GM04503 (cell line): ENCODE measurements at regions not wholly inside any gene's neighbourhood (a gene's known extent, or its start where the extent isn't known, plus 50 kb on each side); places are given as distances from the start of the nearest gene placed in this dataset.

Experiments
- DNase-seq: peaks from one replicate; pipeline ENCODE4 v3.0.0-alpha.2; 2012; ENCODE audit warnings: low read depth

DNA sequence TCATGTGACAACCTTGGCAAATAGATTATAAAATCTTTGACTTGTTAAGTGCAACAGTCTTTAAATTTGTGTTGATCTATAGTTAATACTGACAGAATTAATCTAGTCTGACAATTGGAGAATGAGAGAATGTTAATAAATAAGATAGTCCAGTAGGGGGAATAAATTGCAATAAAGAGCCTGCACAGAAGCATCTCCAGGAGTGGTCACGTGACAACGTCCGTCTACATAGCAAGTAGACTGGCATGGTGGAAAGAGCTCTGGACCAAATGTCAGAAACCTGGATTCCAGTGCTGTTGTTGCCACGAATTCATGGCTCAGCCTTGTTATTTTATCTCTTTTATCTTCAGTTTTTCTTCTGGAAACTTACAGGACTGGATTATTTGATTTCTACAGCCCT lies 436.5 kb downstream of the RAB28 start:
- no peak for DNase-seq

DNA sequence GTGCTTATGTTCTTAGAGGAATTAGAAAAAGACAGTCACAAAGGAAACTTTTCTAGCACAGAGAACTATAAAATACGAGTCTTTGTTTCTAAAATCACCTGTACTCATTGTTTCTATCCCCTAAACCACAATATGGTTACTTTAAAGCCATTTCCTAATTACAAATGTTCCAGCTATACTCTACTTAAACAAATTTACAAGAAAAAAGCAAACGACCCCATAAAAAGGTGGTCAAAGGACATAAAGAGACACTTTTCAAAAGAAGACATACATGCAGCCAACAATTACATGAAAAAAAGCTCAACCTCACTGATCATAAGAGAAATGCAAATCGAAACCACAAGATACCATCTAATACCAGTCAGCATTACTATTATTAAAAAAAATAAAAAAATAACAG lies 447.3 kb downstream of the RAB28 start:
- no peak for DNase-seq

DNA sequence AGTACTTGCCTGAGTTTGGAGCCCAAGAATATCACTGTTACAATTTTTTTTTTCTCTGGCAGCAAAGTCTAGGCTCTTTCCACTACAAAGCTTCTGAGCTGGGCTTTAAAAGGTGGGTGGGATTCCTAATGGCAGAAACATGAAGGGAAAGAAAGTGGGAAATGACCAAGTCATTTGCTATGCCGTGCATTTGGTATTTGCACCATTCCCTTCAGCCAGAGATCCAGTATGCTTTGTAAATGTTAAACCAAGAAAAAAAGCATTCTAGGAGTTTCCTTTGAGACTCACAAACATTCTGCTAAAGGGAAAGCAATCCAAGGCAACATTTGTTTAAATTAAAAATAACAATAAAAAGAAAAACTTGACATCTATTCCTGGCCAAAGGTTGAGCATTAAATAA lies 451.2 kb downstream of the RAB28 start:
- DNase-seq = no peak

DNA sequence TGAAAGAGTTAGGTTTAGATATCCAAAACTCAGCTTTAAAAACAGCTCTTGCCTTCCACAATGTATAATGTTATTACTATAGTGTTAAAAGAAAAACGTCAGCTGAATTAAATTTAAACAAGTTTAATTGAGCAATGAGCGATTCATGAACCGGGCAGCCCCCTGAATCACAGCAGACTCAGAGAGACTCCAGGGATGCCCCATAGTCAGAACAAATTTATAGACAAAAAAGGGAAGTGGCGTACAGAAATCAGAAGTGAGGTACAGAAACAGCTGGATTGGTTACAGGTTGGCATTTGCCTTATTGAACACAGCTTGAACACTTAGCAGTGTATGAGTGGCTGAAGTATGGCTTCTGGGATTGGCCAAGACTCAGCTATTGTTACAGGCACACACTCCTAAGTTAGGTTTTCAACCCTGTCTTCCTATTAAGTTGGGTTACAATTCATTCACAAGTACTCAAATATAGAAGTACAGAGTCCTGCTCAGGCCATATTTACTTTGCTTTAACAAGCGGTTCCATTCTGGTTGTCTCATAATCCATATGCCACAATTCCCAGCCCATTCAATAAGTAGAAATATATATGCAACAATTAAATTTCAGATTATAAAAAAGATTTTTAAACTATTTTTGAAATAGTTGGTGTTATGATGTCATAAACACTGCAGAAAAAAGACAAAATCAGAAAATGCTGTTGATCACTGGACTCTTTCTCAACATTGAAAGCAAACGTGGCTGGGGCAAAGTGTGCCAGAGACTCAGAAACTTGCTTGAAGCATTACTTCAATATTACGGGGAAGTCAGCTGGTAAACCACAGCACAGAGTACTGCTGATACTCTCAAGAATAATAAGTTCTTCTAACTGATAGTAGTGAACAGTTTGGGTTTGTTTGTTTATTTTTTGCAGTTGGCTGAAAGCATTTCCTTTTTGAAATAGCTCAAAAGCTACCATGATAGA lies 459.7 kb downstream of the RAB28 start:
- no peak for DNase-seq

DNA sequence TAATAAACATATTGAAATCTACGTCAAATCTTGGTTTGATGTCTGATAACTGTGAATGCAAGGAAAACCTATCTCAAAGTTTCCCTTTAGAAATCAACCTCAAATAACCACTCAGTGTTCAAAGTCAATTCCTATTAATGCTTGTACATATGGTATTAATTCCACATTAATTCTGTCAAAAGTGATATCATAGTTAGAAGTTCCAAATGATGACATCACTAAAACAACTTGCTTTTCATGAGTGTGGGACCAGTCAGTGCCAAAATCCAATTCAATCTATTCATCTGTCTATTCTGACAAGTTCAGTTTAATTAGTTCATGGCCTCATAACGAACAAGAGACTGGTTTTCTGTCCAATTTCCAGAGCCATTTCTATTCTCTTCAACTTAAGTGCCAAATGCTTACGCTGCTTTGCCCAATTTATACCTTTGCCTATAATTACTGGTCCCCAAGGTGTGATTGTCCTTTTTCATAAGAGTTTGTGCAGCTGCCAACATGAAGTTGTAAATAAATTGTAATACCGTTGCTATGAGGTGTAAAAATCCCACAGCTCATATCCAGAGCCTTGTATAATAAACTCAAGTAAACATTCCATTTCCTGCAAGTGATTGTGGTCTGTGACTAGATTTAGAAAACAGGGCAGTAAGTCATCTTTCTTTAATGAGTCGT lies 476.2 kb downstream of the RAB28 start:
- no peak for DNase-seq

DNA sequence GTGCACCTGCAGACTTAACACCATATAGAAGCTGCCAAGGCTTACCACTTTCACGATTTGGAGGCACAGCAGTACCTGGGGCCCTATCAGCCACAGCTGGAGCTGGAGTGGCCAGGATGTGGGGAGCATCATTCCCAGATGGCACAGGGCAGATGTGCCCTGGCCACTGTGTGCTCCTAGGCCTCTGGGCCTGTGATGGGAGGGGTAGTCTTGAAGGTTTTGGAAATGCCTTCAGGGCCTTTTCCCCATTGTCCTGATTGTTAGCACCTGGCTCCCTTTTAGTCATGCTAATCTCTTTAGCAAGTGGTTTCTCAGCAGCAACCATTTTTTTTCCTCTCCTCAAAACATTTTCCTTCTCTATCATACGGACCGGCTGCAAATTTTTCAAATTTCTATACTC lies 490.2 kb downstream of the RAB28 start:
- DNase-seq = no peak

DNA sequence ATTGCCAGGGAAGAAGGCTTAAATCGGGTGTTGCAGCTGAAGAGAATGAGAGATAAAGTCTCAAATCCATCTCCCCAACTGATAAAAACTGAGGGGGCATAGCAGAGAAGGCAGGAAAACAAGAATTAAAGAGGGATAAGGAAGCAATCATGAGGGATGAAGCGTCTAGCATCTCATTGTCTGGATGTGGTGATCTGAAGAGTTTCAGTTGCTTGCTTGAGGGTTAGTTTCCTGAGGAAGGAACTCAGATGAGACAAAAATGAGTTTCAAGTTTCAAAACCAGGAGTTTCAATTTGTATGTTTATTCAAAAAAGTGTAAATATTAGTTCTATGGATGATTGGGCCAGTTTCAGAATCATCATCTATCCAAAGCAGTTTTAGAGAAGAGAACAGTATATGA lies 496.9 kb downstream of the RAB28 start:
- no peak for DNase-seq

DNA sequence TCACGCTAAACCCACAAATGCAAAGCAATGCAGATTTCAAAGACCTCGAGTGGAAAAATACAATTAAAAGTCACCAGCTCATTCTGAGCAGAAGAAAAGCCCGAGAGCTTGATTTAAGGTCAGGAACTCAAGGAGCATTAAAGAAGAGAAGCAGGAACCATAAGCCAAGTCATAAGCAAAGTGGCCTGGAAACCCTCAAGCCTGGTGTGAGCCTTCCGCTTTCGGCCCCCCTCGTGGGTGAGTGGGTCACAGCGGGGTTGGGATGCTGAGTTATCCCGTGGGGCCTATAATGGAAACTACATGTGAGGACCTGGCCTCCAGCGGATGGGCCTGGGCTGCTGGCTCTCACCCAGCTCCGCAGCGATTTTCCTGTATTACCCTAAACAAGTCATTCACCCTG lies 504.3 kb downstream of the RAB28 start:
- no peak for DNase-seq

DNA sequence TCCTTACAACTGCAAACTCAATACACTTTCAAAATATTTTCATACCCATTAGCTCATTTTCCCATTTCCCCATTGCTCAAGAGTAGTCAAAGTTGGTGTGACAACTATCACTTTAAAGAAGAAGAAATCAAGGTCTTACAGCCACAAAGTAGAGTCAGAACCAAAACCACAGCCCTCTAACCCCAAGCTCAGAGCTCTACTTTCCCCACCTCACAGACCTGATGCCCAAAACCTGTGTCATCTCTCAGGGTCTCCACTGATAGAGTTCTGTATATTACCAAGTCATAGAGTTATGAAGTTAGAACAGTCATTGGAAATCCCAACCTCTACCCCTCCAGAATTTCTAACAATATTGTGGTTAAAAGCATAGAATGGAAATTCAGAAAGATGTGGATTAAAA lies 505.8 kb downstream of the RAB28 start:
- no peak for DNase-seq

DNA sequence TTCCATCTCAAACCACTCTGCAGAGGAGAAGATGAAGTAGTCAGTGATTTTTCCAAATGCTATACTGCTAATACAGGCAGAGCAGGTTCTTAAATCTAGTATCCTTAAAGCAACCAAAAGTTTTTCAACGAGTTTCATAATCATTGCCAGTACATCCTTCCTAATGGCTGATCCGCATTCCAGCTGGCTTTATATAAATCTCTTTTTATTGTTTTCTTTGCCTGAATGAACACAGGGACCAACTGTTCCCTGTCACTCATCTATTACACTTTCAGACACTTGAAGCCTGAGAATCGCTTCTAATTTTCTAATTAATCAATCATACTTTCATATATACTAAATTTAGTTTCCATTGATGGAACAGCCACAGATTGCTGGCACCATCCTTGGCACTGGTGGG lies 508.6 kb downstream of the RAB28 start:
- DNase-seq = no peak

DNA sequence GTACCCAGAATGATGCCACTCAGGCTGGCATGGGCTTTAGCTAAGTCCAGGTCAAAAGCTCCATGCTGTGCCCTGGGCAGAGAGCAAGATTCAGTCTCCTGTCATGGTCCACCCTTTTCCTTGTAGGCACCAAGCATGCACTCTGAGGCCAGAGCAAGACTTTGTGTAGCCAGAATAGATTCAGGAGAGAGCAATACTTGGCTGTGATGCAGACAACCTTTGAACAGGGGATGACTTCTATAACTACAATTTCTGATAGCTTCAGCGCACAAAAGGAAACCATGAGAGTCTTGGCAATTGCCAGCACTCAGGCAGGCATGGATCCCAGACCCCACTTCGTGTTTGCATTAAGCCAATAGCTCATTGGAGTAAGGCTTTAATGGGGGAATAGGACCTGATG lies 510.6 kb downstream of the RAB28 start:
- DNase-seq = no peak

DNA sequence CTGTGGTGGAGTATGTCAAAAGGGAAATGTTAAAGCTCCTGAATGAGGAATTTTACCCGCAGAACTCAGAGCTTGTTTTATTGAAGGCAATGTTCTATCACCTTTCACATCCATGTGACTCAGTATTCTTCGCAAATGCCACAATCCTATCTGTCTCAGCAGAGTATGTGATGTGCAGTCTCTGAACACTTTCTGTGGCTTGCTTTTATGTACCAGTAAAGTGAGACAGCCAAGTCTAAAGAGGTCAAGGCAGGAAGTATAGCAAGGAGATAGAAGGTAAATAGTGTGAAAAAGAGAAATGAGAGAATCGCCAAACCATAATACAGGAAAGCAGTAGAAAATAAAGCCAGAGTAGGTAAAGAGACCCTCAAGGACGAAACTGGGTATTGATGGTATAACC lies 515.8 kb downstream of the RAB28 start:
- no peak for DNase-seq

DNA sequence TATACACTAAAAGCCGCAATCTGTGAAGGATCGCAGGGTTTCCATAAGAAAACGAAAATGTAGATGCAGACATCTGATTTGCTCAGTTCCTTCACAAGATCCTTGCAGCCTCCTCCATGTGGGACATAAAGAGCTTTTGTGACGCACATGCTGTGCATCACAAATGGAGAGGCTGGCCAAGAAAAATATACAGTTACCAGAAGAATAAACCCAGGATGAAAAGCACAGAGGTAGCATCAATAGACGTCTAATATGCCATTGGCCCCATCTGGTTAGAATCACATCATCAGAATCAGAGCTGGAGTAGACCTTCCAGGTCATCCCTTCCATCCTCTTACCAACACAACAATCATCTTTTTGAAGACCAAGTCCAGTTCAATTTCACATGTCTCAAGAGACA lies 517.4 kb downstream of the RAB28 start:
- no peak for DNase-seq

DNA sequence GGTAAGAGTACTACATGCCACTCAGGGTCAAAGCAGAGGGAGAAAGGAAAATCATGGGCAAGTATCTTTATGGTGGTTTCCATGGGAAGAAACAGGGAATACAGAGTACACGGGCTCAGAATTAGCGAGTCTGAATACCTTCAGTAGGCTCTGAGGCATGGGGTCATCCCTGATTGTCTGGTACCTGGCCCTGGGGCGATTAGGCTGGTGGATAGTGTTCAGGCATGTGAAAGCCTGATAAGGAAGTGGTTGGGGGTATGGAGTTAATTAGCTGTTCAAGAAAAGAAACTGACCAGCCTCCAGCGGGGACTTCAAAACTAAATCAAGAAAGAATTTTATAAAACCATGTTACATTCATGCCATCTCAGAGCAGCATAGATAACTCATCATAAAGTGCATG lies 518.8 kb downstream of the RAB28 start:
- no peak for DNase-seq

DNA sequence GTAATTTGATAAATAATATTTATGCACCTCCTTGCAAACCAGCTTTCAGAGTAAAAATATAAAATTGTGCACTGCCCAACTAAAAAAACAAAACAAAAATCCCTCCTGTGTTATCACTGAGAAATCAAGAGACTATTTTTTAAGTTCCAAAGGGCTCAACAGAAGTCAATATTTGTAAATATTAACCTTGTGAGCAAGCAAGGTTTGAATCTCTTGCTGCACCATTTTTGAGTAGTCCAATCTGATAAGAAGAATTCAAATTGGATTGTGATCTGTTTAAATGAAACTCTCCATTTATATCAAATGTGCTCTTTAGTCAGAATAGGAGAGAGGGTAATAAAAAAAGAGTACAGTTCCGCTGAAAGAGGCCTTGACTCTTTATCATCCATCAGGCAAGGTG lies 520.2 kb downstream of the RAB28 start:
- DNase-seq = no peak

DNA sequence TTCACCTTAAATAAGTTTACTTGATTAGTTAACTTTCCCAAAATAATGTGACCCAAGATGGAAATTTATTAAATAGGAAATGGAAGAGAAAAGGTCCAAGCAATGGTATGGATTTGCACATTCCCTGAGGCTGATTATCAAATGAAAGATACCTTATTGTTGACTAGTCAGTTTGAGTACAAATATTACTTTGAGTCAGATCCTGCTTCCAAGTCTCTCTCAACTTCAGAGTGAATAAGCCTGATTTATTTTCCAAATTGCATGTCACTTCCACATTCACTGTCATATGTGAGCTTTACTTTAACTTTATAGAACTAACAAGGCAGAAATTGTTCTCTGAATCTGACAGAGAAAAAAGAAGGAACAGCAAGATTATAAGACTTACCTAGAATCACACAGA lies 520.8 kb downstream of the RAB28 start:
- no peak for DNase-seq

DNA sequence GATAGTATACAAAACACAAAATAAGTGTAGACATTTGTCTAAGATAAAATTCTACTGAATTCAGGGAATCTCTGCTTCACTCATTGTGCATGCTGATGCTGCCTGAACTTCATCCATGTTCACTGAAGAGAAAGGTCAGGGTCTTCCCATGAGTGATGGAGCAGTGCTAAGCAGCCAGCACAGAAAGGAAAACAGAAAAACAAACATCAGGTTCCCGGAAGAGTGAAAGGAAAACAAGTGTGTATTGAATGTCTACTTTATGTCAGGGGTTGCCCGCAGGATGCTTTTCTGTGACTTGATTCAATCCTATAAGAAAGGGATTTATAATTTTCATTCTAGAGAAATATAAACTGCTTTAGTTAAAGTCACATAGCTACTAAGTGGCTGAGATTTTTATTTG lies 522.4 kb downstream of the RAB28 start:
- no peak for DNase-seq

DNA sequence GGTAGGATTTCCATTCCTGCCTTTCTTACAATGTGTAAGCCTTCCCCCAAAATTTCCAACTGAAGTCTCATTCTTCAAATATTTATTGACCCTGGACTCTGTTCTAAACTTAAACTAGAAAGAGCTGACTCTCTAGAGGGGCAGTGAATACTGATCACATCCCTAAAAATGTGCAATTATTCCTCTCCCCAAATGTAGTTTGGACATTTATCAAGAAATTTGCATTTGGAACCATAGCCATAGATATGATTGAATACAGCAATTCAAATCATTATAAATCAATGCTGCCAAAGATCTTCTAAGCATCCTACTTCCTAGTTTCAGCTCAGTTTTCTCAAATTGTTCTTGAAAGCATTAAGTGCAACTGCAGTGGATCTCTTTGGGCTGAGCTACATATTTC lies 525.7 kb downstream of the RAB28 start:
- no peak for DNase-seq

DNA sequence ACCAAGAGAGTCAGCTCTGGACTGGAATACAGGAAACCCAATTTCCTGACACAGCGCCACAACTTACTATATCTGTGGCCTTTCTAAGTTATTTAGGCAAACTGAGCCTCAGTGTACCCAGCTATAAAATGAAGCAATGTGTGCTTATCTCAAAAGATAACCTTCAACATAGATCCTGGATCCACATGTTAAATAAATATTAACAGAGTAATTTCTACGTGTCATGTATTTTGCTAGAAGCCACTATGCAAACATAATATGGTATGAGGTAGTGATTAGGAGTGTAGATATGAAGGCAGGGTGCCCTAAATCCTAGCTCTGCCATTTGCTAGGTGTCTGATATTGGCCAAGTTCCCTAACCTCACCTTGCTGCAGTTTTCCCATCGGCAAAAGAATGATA lies 527.0 kb downstream of the RAB28 start:
- no peak for DNase-seq

DNA sequence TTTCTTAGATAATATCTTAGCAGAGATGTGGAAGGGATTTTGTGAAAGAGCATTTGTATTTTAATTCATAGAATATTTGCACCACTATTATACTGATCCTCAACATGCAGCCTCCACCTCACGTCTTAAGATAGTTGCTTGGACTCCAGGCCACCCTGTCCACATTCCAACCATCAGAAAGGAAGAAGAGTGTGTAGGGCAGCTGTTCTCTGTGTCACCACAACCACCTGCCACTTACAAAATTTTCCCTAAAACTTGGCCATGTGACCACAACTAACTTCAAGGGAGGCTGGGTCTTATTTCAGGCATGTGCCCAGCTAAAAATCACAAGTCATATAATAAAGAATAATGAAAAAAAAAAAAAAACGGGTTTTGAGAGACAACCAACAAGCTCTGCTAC lies 528.1 kb downstream of the RAB28 start:
- DNase-seq = no peak

DNA sequence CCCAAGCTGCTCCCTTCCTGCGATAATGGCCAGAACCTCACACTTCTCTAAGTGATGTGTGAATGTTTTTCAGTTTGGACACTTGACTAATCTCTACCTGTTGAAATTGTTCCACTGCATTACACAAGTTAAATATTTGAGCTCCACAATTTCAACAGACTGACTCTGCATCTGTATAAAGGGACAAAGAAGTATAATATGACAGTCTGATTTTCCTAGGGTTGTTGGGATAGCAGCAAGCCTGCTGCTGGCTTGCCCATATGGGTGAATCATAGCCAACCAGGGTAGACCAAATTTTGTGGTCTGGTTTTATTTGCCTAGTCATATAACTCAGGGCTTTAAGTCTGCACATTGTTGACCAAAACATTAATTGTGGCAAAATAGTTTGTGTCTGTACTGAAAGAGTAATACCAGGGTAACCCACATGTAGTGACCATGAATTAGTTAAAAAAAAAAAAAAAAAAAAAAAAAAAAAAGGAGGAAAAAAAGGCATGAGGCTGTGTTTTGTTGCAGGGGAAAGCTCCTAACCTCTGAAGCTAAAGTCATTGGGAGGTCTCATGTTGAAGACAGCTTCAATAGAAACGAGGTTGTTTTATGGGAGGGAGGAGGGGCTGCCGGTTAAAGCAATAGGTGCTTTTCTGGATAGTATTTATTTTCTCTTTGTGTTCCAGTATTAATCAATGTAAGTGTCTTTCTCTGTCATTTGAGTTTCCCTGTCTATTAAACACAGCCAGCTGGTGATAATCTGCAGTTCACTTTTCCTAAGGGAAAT lies 534.2 kb downstream of the RAB28 start:
- no peak for DNase-seq

DNA sequence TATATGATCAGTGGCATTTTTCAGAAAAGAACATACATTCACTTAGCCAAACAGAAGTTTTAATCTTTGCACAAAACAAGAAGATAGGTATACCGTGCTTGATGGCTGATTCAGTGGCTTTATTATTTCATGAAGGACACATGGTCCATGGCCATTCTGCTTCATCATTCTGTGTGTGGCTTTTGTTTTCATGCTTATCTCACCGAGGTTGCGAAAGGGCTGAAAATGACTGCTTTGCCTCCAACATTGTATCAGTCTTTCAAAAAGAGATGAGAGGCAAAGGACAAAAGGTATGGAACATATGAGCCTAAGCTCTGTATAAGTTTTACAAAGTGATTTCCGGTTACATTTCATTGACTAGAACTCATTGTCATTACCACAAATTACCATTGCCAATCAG lies 541.1 kb downstream of the RAB28 start:
- DNase-seq = no peak

DNA sequence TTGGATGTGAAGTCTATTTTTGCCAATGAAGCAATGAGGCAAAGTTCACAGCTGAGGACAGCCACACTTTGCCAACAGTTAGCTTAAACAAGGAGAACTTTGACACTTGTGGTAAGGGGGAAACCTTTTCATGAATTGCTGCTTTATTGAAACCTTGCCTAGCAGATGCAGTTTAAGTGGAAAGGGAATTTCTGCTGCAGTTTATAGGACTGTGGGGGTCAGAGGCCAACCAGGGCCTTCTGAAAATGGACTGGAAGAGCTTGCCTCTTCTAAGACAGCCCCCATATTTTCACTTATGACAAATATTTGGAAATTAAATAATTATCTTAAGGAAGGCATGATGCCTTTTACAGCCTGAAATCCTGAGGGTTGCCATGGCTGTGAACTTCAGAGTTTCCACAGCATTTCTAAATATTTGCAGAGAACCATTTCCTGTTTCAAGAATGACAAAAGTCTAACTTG lies 550.3 kb downstream of the RAB28 start:
- DNase-seq = no peak
